ENCODE measurements at regions not wholly inside any gene's neighbourhood (a gene's known extent, or its start where the extent isn't known, plus 50 kb on each side); places are given as distances from the start of the nearest gene placed in this dataset.

DNA sequence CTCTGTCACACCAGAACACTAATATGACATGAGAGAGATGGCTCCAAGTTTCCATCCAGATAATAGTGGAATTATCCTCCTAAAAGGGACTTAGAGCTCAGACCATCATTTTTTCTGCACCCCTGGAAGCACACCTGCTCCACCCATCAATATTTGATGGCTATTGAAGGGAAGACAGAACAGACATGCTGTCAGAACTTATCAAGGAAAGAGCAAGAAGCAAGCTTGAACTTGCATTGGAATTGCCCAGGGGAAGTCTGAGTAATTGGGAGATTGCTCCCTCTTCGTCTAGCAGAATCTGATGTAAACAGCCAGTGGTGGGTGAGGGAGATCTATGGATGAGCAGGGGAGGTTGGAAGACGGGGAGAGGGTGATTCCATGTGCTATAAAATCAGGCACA, 874.4 kb upstream of the TENM4 start:
- BruUV-seq (replicated peaks), result no TSS peak
- Mint-ChIP-seq H3K27ac (ENCODE audit: low read depth, unreplicated experiment) (no peak overlapping the region), H3K9me3 (ENCODE audit: unreplicated experiment) (no peaks in the 10 kb centered on the region), H3K4me1 (ENCODE audit: insufficient read depth, unreplicated experiment) (peaks cover 8% of the 10 kb centered on the region), H3K4me3 (ENCODE audit: unreplicated experiment) (no peak overlapping the region), H3K27me3 (ENCODE audit: insufficient read depth, unreplicated experiment) (no peaks in the 10 kb centered on the region), H3K36me3 (ENCODE audit: insufficient read depth, unreplicated experiment) (no peaks in the 10 kb centered on the region)
- TF ChIP-seq, protein P1, sequence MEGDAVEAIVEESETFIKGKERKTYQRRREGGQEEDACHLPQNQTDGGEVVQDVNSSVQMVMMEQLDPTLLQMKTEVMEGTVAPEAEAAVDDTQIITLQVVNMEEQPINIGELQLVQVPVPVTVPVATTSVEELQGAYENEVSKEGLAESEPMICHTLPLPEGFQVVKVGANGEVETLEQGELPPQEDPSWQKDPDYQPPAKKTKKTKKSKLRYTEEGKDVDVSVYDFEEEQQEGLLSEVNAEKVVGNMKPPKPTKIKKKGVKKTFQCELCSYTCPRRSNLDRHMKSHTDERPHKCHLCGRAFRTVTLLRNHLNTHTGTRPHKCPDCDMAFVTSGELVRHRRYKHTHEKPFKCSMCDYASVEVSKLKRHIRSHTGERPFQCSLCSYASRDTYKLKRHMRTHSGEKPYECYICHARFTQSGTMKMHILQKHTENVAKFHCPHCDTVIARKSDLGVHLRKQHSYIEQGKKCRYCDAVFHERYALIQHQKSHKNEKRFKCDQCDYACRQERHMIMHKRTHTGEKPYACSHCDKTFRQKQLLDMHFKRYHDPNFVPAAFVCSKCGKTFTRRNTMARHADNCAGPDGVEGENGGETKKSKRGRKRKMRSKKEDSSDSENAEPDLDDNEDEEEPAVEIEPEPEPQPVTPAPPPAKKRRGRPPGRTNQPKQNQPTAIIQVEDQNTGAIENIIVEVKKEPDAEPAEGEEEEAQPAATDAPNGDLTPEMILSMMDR (IDR thresholded peaks at IDR 0.05; ENCODE audit: unreplicated experiment), result no peak
- ChIA-PET CTCF (interaction anchor here (0.6 to 0.7 kb wide), 3 partner anchors 9 to 1865 kb away, joined by 3 read pairs; no protein-coding TSS in a partner anchor), POLR2A (interaction anchor here (0.7 kb wide), 1 partner anchor 71 kb away, joined by 3 read pairs; no protein-coding TSS in a partner anchor)
- peak; percentile 51 for DNase-seq (ENCODE audit: unreplicated experiment)
- intact Hi-C loops (cut with micrococcal nuclease), result no loop called here

DNA sequence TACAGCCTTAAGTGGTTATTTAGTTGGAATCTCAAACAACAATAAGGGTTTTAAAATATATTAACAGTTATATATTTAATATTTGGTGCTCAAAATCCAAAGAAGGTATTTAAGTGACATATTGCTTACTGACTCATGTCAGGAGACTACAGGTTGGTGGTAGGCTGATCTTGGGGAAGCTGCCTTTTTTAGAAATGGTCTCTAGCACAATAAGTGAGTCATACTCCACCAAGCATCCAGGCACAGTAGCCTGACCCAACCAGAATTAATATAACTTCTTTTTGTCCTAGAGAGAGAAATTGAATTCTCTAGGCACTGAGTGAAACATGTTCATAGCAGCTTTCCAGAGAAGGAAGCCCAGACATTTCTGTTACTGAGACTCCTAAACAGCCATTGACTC, 868.5 kb upstream of the TENM4 start:
- POLR2A ChIA-PET, result no interaction called here
- H3K4me3 Mint-ChIP-seq (ENCODE audit: unreplicated experiment), result no peak overlapping the region
- no peaks in the 10 kb centered on the region for H3K36me3 Mint-ChIP-seq (ENCODE audit: insufficient read depth, unreplicated experiment)
- TF ChIP-seq, protein P1 (IDR thresholded peaks at IDR 0.05; ENCODE audit: unreplicated experiment), result no peak
- intact Hi-C loops (cut with micrococcal nuclease), result no loop called here
- H3K27me3 Mint-ChIP-seq (ENCODE audit: insufficient read depth, unreplicated experiment), result no peaks in the 10 kb centered on the region
- H3K27ac Mint-ChIP-seq (ENCODE audit: low read depth, unreplicated experiment), result no peak overlapping the region
- no peak for DNase-seq (ENCODE audit: unreplicated experiment)
- no peaks in the 10 kb centered on the region for H3K4me1 Mint-ChIP-seq (ENCODE audit: insufficient read depth, unreplicated experiment)
- CTCF ChIA-PET, result interaction anchor here (0.6 kb wide), 1 partner anchor 831 kb away, joined by 3 read pairs; no protein-coding TSS in a partner anchor
- H3K9me3 Mint-ChIP-seq (ENCODE audit: unreplicated experiment), result peaks cover 8% of the 10 kb centered on the region
- no TSS peak for BruUV-seq (replicated peaks)

DNA sequence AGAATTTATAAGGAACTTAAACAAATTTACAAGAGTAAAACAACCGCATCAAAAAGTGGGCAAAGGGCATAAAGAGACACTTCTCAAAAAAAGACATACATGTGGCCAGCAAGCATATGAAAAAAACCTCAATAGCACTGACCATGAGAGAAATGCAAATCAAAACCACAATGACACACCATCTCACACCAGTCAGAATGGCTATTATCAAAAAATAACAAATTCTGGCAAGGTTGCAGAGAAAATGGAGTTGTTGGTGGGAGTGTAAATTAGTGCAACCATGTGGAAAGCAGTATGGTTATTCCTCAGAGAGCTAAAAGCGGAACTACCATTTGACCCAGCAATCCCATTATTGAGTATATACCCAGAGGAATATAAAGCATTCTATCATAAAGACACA, 866.8 kb upstream of the TENM4 start:
- Mint-ChIP-seq H3K4me1 (ENCODE audit: insufficient read depth, unreplicated experiment) (no peaks in the 10 kb centered on the region), H3K4me3 (ENCODE audit: unreplicated experiment) (no peak overlapping the region), H3K36me3 (ENCODE audit: insufficient read depth, unreplicated experiment) (no peaks in the 10 kb centered on the region), H3K27me3 (ENCODE audit: insufficient read depth, unreplicated experiment) (no peaks in the 10 kb centered on the region), H3K27ac (ENCODE audit: low read depth, unreplicated experiment) (no peak overlapping the region), H3K9me3 (ENCODE audit: unreplicated experiment) (peaks cover 8% of the 10 kb centered on the region)
- CTCF ChIA-PET, result no interaction called here
- BruUV-seq (replicated peaks), result no TSS peak
- intact Hi-C loops (cut with micrococcal nuclease), result no loop called here
- POLR2A ChIA-PET, result no interaction called here
- no peak for DNase-seq (ENCODE audit: unreplicated experiment)
- TF ChIP-seq, protein P1 (IDR thresholded peaks at IDR 0.05; ENCODE audit: unreplicated experiment), result no peak

DNA sequence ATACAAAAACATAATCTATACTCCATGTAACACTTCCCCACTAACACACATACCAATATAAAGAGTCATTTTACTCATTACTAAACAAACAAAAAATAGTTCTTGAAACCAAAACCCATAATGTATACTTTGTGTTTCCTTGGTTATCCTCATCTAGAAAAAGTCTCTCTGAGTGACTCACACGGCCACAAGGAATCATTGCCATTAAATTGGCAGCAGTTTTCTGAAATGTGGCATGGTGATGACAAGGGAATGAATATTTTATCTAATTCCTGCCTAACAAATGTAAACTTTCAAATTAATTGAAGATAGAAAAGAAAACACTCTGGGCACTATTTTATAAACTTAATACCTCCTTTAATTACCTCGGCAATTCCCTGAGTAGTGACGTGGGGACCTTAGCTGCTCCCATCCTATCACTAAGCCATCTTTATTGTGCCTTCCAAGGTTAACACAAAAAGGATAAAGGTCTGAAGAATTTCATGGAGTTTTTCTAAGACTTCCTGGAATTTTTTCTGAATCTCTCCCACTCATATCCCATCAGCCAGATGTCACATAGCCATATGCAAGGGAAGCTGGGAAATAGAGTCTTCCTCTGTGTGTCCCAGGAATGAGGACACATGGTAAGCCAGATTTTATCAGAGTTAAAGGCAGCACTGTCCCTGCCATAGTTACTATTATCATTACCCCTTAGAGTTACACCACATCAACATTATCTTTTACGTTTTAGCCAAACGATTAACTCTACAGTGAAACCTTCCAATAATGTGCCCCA, 857.2 kb upstream of the TENM4 start:
- peak; percentile 59 for DNase-seq (ENCODE audit: unreplicated experiment)
- POLR2A ChIA-PET, result no interaction called here

More for the DNA sequence above, 857.2 kb upstream of the TENM4 start:
- H3K9me3 Mint-ChIP-seq (ENCODE audit: unreplicated experiment), result no peaks in the 10 kb centered on the region
- CTCF ChIA-PET, result interaction anchor here (0.7 kb wide), 1 partner anchor 721 kb away, joined by 3 read pairs; no protein-coding TSS in a partner anchor
- BruUV-seq (replicated peaks), result no TSS peak
- H3K4me3 Mint-ChIP-seq (ENCODE audit: unreplicated experiment), result no peak overlapping the region
- no peaks in the 10 kb centered on the region for H3K27me3 Mint-ChIP-seq (ENCODE audit: insufficient read depth, unreplicated experiment)
- H3K36me3 Mint-ChIP-seq (ENCODE audit: insufficient read depth, unreplicated experiment), result no peaks in the 10 kb centered on the region
- TF ChIP-seq, protein P1 (IDR thresholded peaks at IDR 0.05; ENCODE audit: unreplicated experiment), result no peak
- peaks cover 10% of the 10 kb centered on the region for H3K4me1 Mint-ChIP-seq (ENCODE audit: insufficient read depth, unreplicated experiment)
- intact Hi-C loops (cut with micrococcal nuclease), result no loop called here
- no peak overlapping the region for H3K27ac Mint-ChIP-seq (ENCODE audit: low read depth, unreplicated experiment)

Data from MCF 10A (cell line).